VCaP (cell line): ENCODE measurements at regions not wholly inside any gene's neighbourhood (a gene's known extent, or its start where the extent isn't known, plus 50 kb on each side); places are given as distances from the start of the nearest gene placed in this dataset.
A peak's percentile ranks its signal among the peaks of the same experiment; 100 is the strongest.

Experiments
- H3K27ac ChIP-seq: fragments of 450-650 bp; 2 replicates; pipeline ENCODE4 v1.5.1; 2017
- CTCF ChIP-seq: fragments of 450-650 bp; conservative IDR thresholded peaks from 2 replicates; pipeline ENCODE4 v1.5.1; 2017; ENCODE audit warnings: mild to moderate bottlenecking, moderate library complexity

- no peak for TF ChIP-seq CTCF
- peak overlapping the region; percentile 69 for H3K27ac ChIP-seq
Measured at GRCh38 chr2:120442541-120442922, 96.6 kb downstream of the INHBB start.

GRCh38 chr2:120442923-120443571, 97.1 kb downstream of the INHBB start:
- peak overlapping the region; percentile 69 for H3K27ac ChIP-seq
- no peak for TF ChIP-seq CTCF

GRCh38 chr2:120443946-120444345, 98.0 kb downstream of the INHBB start:
- no peak overlapping the region for H3K27ac ChIP-seq
- no peak for TF ChIP-seq CTCF

- no peak overlapping the region for H3K27ac ChIP-seq
- TF ChIP-seq CTCF = no peak
Measured at GRCh38 chr2:120444691-120445240, 98.8 kb downstream of the INHBB start.

- TF ChIP-seq CTCF = no peak
- H3K27ac ChIP-seq = no peak overlapping the region
Measured at GRCh38 chr2:120445449-120446143, 99.7 kb downstream of the INHBB start.

GRCh38 chr2:120446236-120447126, 100.5 kb downstream of the INHBB start:
- no peak overlapping the region for H3K27ac ChIP-seq
- TF ChIP-seq CTCF = no peak
